ENCODE measurements at regions not wholly inside any gene's neighbourhood (a gene's known extent, or its start where the extent isn't known, plus 50 kb on each side); places are given as distances from the start of the nearest gene placed in this dataset.

- TF ChIP-seq CTCF (optimal IDR thresholded peaks at IDR 0.05 in 1 of 3, IDR thresholded peaks at IDR 0.05 in 1 of 3, conservative IDR thresholded peaks at IDR 0.05 in 1 of 3; ENCODE audit: extremely low read depth in 1 of 3, insufficient read depth in 2 of 3, low read length in 3 of 3) (no peak), EZH2 (IDR thresholded peaks at IDR 0.05; ENCODE audit: low read length) (no peak)
These were observed 785.1 kb upstream of the SLITRK6 start for GRCh38 chr13:86584301-86584700.
